GM12864 (cell line): ENCODE measurements at regions not wholly inside any gene's neighbourhood (a gene's known extent, or its start where the extent isn't known, plus 50 kb on each side); places are given as distances from the start of the nearest gene placed in this dataset.

Experiments
- DNase-seq: peaks from one replicate; pipeline ENCODE4 v3.0.0-alpha.2; 2011; ENCODE audit warnings: low read depth
- H3K4me3 ChIP-seq: 2 replicates; pipeline ENCODE4 v1.5.1; 2011; ENCODE audit warnings: mild to moderate bottlenecking, low read depth, low read length, control low read depth
- CTCF ChIP-seq: IDR thresholded peaks from 2 replicates; pipeline ENCODE4 v1.5.1; 2011; ENCODE audit warnings: low read depth, mild to moderate bottlenecking, moderate library complexity, low read length, control low read depth, inconsistent platforms; ENCODE audit errors: missing control alignments

DNA sequence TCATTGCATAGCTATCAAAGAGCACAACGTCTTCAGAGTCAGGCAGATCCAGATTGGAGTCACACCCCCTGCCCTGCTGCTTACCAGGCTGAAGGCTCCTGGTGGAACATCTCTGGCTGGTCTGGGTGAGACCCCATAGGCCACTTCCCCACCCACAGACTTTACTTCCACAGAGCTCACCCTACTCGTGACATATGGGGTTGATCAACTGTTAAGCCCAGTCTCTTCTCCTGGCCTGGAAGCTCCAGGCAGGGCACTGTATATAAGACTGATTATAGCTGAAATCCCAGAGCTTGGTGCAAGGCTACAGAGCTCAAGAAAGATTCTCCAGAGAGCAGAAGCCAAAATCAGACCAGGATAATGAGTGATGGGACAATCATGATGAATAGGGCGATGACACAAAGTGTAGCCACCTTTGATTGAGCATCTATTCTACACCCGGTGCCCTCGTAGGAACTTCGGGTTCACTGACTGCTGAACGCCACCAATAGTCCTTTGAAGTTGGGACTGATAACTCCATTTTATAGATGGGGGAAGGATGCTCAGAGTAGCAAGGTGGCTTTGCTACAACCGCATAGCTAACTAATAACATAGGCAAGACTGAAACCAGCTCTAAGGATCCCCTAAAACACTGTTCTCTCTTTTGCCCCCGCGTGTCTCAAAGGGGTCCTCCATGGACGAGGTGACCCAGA, 287.8 kb downstream of the BCL11B start:
- H3K4me3 ChIP-seq = no peak overlapping the region
- DNase-seq = no peak
- TF ChIP-seq CTCF = no peak

DNA sequence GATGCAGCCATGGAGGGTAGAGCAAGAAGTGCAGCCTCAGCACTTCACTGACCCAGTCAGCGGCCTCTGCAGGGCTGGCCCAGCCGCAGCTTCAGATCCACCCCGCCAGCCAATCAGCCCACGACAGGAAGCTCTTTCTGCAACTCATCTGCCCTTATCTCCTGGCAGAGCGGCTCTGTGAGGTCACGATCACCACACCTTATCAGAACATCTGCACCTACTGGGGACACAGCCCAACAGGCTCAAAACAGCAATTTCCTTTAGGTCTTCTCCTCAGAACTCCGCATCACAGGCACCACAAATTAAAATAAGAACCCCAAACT, 287.3 kb downstream of the BCL11B start:
- no peak for TF ChIP-seq CTCF
- DNase-seq = no peak
- H3K4me3 ChIP-seq = no peak overlapping the region

DNA sequence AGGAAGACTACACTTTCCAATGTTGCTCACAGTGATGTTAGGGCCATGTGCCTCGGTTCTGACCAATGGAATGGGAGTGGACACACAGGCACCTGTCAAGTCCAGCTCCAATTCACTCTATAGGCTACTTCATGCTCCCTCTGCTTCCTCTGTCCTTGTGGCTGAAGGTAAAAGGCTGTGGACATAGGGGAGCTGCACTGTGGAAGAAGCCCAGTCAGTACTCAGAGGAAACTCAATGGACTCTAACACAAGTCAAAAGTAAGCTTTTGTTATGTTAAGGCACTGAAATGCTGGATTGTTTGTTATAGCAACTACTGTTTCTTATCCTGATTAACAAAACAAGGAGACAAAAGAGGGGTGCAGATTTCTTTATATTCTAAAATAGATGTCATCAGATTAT, 278.2 kb downstream of the BCL11B start:
- no peak for TF ChIP-seq CTCF
- no peak for DNase-seq
- no peak overlapping the region for H3K4me3 ChIP-seq

DNA sequence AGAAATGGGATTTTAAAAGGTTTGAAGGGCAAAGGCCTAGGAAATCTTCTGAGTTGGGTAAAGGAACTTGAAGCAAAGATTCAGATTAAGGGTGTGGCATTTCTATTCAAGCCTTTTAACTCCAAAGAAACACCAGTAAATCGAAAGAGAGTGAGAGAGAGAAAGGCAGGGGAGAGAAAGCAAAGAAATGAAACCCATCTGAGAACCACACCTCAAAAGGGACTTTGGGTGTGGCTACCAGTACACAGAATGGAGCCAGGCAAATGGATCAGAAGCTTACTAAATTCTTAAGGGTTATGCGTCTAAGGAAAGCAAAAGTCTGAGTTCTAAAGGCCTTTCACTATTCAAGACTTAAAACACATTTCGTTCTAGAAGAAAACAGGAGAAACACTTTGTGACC, 277.4 kb downstream of the BCL11B start:
- no peak for DNase-seq
- TF ChIP-seq CTCF = no peak
- no peak overlapping the region for H3K4me3 ChIP-seq

DNA sequence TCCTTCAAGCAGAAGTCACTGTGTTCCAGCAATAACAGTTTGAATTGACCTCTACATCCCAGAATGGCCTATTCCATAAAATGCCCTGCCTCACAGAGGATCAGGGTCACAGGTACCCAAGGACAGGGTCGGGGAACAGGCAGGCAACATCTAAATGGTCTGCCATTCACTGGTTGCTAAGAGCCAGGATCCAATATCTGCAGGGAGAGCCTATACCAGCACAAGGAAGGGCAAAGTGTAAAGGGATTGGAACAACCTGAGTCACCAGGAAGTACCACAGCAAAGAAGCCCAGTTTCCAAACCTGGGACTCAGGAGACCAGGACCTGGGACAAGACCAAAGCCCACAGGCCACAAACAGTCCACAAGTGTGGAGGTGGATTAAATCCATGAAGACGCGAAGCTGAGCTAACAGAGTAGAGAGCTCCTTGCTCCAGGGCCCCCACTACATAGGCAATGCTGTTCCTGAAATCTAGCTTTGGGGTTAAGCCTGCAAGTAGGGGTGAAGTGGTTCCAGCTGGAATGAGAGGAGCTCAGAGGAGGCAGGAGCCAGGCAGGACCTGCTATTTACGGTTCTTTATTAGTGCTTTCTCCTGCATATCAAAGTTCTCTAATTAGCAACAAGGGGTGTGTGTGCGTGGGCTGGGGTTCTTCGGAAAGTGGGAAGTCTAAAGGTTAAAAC, 274.3 kb downstream of the BCL11B start:
- H3K4me3 ChIP-seq = no peak overlapping the region
- no peak for DNase-seq
- no peak for TF ChIP-seq CTCF

- no peak for DNase-seq
- no peak for TF ChIP-seq CTCF
- H3K4me3 ChIP-seq = no peak overlapping the region
Measured at GRCh38 chr14:98999345-98999744, 272.7 kb downstream of the BCL11B start.

- no peak overlapping the region for H3K4me3 ChIP-seq
- no peak for TF ChIP-seq CTCF
- no peak for DNase-seq
Measured at GRCh38 chr14:98999901-99000300, 272.1 kb downstream of the BCL11B start.
